ENCODE measurements at regions not wholly inside any gene's neighbourhood (a gene's known extent, or its start where the extent isn't known, plus 50 kb on each side); places are given as distances from the start of the nearest gene placed in this dataset.

- intact Hi-C loops (cut with micrococcal nuclease), result no loop called here
- no peak overlapping the region for H3K27ac ChIP-seq (ENCODE audit: low read depth, low read length)
- H3K27me3 ChIP-seq (ENCODE audit: insufficient read depth, low read length), result no peaks in the 10 kb centered on the region
- H2AFZ ChIP-seq (ENCODE audit: low read depth, low read length, poor library complexity, severe bottlenecking), result no peak overlapping the region
- H3K36me3 ChIP-seq (ENCODE audit: control insufficient read depth in 1 of 2, insufficient read depth in 2 of 2, low read length in 2 of 2), result no peaks in the 10 kb centered on the region
- no peaks in the 10 kb centered on the region for H3K9me2 ChIP-seq (ENCODE audit: insufficient read depth)
- no peaks in the 10 kb centered on the region for H3K9me3 ChIP-seq (ENCODE audit: control insufficient read depth in 1 of 2, insufficient read depth in 1 of 2, low read depth in 1 of 2, low read length in 2 of 2)
- ATAC-seq (no peak), DNase-seq (ENCODE audit: low read depth, low spot score) (no peak)
- no peak overlapping the region for H3K4me2 ChIP-seq (ENCODE audit: low read length)
- TF ChIP-seq, protein P1, sequence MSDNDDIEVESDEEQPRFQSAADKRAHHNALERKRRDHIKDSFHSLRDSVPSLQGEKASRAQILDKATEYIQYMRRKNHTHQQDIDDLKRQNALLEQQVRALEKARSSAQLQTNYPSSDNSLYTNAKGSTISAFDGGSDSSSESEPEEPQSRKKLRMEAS (IDR thresholded peaks at IDR 0.05), result no peak
- TF ChIP-seq SP1 (IDR thresholded peaks at IDR 0.05; ENCODE audit: low read depth), result no peak
- TF ChIP-seq JUND (IDR thresholded peaks at IDR 0.05), result no peak
- no peak for TF ChIP-seq EZH2phosphoT487 (IDR thresholded peaks at IDR 0.05; ENCODE audit: borderline replicate concordance)
- H3K4me3 ChIP-seq (replicated peaks in 1 of 2; ENCODE audit: low read depth in 1 of 2, low read length in 2 of 2), result no peak overlapping the region
- RAD21 ChIA-PET (ENCODE audit: low non-redundant PET in 1 of 2, low total read pairs in 2 of 2, uncharacterized antibody in 2 of 2, unreplicated experiment in 2 of 2), result no interaction called here
- POLR2A ChIA-PET, result no interaction called here
- no peak overlapping the region for H3K9ac ChIP-seq (ENCODE audit: low read length)
- H4K20me1 ChIP-seq (ENCODE audit: insufficient read depth), result no peaks in the 10 kb centered on the region
- no TSS peak for BruUV-seq (replicated peaks)
- no peaks in the 10 kb centered on the region for H3K4me1 ChIP-seq (ENCODE audit: control insufficient read depth in 1 of 2, insufficient read depth in 2 of 2, low read length in 2 of 2)
- CTCF ChIA-PET, result no interaction called here
- H3K79me2 ChIP-seq (ENCODE audit: insufficient read depth, low read length), result no peaks in the 10 kb centered on the region
Observed at GRCh38 chr4:136847881-136848621, 684.2 kb downstream of the PCDH18 start.

DNA sequence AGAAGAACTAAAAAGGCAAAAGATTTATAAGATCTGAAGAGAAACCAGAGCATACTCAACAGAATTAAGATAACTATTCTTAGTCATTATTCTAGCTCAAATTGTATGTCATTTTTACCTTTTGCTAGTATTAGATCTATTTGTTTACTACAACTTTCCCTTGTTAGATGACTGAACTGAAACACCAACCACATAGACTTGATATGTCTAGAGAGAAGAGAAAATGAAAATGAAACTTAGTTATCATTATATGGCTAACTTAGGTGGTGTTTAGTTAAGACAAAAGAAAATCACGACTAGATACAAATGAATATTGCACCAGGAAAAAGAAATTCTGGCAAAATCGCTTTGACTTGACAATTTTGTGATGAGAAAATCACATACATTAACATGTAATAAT, 690.8 kb downstream of the PCDH18 start:
- Histone ChIP-seq H3K36me3 (ENCODE audit: control insufficient read depth in 1 of 2, insufficient read depth in 2 of 2, low read length in 2 of 2) (no peaks in the 10 kb centered on the region), H2AFZ (ENCODE audit: low read depth, low read length, poor library complexity, severe bottlenecking) (no peak overlapping the region), H3K4me3 (replicated peaks in 1 of 2; ENCODE audit: low read depth in 1 of 2, low read length in 2 of 2) (no peak overlapping the region), H3K27ac (ENCODE audit: low read depth, low read length) (no peak overlapping the region), H3K4me2 (ENCODE audit: low read length) (no peak overlapping the region), H3K27me3 (ENCODE audit: insufficient read depth, low read length) (no peaks in the 10 kb centered on the region), H3K9me3 (ENCODE audit: control insufficient read depth in 1 of 2, insufficient read depth in 1 of 2, low read depth in 1 of 2, low read length in 2 of 2) (no peaks in the 10 kb centered on the region), H3K4me1 (ENCODE audit: control insufficient read depth in 1 of 2, insufficient read depth in 2 of 2, low read length in 2 of 2) (no peaks in the 10 kb centered on the region), H4K20me1 (ENCODE audit: insufficient read depth) (no peaks in the 10 kb centered on the region), H3K9me2 (ENCODE audit: insufficient read depth) (no peaks in the 10 kb centered on the region), H3K79me2 (ENCODE audit: insufficient read depth, low read length) (no peaks in the 10 kb centered on the region), H3K9ac (ENCODE audit: low read length) (no peak overlapping the region)
- TF ChIP-seq, protein P2, sequence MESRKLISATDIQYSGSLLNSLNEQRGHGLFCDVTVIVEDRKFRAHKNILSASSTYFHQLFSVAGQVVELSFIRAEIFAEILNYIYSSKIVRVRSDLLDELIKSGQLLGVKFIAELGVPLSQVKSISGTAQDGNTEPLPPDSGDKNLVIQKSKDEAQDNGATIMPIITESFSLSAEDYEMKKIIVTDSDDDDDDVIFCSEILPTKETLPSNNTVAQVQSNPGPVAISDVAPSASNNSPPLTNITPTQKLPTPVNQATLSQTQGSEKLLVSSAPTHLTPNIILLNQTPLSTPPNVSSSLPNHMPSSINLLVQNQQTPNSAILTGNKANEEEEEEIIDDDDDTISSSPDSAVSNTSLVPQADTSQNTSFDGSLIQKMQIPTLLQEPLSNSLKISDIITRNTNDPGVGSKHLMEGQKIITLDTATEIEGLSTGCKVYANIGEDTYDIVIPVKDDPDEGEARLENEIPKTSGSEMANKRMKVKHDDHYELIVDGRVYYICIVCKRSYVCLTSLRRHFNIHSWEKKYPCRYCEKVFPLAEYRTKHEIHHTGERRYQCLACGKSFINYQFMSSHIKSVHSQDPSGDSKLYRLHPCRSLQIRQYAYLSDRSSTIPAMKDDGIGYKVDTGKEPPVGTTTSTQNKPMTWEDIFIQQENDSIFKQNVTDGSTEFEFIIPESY (IDR thresholded peaks at IDR 0.05; ENCODE audit: extremely low read depth, insufficient replicate concordance, low read length), result no peak
- TF ChIP-seq REST (IDR thresholded peaks at IDR 0.05; ENCODE audit: low read depth) (no peak), EZH2 (IDR thresholded peaks at IDR 0.05) (no peak), EZH2phosphoT487 (IDR thresholded peaks at IDR 0.05; ENCODE audit: borderline replicate concordance) (no peak), JUND (IDR thresholded peaks at IDR 0.05) (no peak)
- ChIA-PET CTCF (interaction anchor here (0.5 kb wide), 1 partner anchor 1636 kb away, joined by 3 read pairs; no protein-coding TSS in a partner anchor), RAD21 (ENCODE audit: low non-redundant PET in 1 of 2, low total read pairs in 2 of 2, uncharacterized antibody in 2 of 2, unreplicated experiment in 2 of 2) (no interaction called here), POLR2A (no interaction called here)
- no peak for DNase-seq (ENCODE audit: low read depth, low spot score)
- intact Hi-C loops (cut with micrococcal nuclease), result no loop called here
- ATAC-seq, result no peak
- no TSS peak for BruUV-seq (replicated peaks)

Data from HCT116 (cell line).